Putamen (tissue), 1 donor: ENCODE measurements at regions not wholly inside any gene's neighbourhood (a gene's known extent, or its start where the extent isn't known, plus 50 kb on each side); places are given as distances from the start of the nearest gene placed in this dataset.

ENCODE experiments used
- DNase-seq: peaks from one replicate; pipeline ENCODE4 v3.0.0-alpha.2; 2016; ENCODE audit warnings: low spot score

DNA sequence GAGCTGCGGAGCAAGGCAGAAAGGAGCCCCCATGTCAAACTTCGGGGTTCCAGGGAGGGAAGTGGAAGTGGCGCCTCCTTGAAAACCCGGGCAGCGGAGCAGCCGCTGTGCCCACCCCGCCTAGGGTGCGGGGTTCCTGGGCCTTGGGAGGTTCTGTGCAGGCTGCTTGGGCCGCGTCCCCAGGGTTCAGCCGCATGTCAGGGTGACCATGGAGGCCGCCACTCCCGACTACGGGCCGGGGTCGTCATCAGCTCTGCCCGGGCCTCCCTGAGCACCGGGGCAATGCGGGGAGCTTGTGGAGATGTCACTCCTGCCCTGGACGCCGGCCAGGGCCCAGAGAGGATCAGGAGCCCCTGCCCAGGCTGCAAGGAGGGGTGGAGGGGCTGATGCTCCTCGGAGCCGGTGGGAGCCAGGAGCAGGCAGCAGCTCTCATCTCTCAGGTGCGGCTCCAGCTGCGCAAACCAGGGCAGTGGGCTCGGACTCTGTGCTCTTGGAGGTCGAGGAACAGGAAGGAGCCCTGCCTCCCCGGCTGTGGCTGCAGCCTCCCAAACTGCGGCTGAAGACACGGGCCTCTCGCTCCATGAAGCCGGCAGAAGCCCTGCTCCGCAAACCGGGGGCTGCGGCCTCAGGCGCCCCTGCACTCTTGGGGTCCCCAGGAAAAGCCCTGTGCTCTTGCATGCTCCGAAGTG lies 1286.5 kb downstream of the TMEM121 start:
- no peak for DNase-seq

DNA sequence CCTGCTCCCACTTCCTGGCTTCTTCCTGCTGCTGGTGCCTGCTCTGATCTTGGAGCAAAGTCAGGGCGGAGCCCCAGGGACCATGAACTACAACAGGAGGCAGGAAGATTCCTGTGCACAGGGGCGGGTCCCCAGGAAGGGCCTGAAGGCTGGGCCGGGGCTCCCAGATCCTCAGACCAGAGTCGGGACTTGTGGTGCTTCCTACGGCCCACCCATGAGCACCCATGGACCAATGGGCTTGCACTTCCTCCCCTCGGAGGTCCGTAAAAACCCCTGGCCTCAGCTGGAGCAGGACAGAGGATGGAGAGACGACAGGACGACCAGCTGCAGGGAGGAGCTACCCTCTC lies 1287.1 kb downstream of the TMEM121 start:
- DNase-seq: no peak

DNA sequence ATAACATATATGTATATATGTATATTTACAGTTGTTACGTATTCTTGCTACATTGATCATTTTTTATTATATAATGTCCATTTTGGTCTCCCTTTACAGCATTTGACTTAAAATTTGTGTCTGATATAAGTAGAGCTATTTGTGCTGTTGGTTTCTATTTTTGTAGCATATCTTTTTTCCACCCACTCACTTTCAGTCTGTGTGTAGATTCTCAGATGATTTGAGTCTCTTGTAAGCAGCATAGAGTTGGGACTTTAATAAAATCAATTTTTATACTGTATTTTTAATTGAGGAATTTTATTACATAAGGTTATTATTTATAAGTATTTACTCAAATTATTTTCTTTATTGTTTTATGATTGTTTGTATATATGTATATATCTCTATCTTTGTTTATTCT lies 1293.7 kb downstream of the TMEM121 start:
- no peak for DNase-seq

DNA sequence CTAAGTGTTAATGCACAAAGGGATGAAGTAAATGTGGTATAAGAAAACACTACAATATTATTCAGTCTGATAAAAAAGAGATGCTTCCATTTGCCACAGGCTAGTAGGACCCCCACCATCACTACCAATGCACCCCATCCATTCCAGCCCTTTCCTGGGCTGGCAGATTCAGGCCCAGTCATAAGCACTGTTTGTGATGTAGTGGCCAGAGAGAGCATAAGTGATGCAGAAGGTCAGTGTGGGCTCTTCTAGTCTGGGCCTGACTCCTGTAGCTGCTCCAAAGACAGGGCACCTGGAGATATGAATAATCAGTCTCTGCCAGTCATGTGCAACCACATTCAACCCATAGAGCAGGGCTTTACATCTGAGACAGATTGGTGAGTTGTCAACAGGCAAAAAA lies 1294.7 kb downstream of the TMEM121 start:
- DNase-seq: no peak

DNA sequence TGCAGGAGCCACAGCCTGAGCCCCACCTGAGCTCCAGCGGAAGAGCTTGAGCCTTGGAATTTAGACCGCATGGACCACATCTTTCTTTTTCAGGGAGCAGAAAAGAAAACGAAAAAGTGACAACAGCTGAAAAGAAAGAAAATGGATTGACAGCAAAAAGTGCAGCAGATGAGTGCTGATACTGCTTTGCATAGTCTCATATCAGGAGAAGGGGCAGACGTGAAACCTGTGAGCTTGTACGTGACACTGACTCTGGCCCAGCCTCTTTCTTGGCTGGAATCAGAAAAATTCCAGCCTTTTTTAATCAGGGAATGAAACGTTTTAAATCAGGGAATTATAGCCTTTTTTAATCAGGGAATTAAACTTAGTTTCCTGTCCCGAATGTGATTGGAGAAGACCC lies 1296.5 kb downstream of the TMEM121 start:
- DNase-seq: no peak

DNA sequence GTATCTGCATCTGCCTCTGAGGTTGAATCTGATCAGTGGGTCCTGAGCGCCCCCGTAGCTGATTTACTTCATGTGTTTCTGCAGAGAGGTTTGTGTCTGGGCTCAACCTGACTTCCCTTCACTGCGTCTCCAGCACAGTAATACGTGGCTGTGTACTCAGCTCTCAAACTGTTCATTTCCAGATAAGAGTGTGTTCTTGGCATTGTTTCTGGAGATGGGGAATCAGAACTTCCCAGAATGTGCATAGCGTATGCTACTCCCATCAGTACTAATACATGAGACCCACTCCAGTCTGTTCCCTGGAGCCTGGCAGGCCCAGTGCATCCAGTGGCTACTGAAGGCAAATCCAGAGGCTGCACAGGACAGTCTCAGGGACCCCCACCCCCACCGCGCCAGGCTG lies 1297.2 kb downstream of the TMEM121 start:
- DNase-seq: no peak

DNA sequence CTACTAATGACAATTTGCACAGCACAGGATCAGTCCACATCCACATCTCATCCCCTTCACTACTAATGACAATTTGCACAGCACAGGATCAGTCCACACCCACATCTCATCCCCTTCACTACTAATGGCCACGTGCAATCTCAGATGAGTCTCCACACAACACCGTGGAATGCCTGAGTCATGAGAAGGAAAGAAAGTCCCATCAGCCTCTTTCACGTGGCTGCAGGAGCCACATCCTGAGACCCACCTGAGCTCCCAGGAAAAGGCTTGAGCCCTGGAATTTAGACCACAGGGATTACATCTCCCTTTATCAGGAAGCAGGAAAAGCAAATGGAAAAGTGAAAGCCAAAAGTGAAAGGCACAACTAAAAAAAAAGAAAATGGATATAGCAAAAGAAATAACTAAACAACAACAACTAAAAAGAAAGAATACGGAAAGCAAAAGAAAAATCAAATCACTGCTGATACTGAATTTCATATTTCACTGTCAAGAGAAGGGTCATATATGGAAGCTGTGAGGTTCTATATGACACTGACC lies 1300.5 kb downstream of the TMEM121 start:
- no peak for DNase-seq

DNA sequence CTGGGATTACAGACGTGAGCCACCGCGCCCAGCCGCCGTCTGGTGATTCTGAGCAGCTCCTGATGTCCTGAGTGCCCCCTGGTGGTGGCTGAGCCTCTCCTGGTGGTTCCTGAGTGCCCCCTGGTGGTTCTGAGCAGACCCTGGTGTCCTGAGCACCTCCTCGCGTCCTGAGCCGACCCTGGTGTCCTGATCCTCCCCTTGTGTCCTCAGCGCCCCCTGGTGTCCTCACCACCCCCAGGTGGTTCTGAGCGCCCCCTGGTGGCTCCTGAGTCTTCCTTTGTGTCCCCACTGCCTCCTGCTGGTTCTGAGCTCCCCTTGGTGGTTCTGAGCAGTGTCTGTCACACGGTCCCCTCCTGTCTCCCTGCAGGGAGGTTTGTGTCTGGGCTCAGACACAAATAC lies 1304.9 kb downstream of the TMEM121 start:
- no peak for DNase-seq

DNA sequence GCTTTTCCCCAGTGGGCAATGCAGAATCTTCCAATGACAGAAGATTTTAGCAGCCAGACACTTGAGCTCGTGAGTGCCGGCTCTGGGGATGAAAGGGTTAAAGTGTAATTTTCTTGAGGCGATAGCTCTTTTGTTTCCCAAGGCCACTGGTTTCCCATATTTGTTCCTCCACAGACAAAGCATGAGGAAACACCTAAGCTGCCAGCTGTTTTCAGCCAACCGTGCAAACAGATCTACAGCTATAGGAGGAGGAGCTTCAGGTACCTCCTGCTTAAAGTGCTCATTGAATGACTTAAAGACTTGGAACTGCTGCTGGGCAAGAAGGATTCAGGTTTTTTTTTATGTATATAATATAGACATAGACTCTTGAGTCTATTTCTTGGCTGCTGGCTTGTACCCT lies 1311.5 kb downstream of the TMEM121 start:
- DNase-seq: no peak

DNA sequence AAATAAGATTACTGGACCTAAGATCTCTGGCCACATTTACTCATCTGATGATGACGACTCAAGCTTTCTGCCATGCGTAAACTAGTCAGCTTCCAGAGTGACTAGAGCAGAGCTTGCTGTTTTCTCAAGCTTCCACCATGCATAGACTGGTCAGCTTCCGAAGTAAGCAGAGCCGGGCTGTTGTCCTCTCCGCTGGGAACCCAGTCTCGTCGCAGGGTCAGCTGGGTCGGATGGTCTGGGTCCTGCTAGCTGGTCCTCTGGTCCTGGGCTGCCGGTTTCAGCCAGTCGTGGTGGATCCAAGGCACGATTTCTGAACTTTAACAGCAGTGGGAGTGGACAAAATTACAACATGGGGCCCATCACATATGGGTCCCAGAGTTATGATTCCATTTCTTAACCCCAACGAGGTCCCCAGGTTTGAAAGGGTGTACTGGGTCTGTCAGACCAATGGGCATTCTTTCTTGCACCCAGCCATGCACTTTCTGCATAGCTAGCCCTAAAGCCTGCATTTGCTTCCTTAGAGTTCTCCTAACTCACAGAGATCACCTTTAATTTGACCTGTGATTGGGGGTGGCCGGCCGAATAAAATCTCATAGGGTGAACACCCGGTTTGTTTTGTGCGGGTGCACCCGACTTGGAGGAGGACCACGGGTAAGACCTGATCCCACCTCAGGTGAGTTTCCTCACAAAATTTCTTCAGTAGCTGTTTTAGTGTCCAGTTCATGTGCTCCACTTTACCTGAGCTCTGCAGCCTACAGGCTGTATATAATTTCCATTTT lies 1312.8 kb downstream of the TMEM121 start:
- DNase-seq: no peak

DNA sequence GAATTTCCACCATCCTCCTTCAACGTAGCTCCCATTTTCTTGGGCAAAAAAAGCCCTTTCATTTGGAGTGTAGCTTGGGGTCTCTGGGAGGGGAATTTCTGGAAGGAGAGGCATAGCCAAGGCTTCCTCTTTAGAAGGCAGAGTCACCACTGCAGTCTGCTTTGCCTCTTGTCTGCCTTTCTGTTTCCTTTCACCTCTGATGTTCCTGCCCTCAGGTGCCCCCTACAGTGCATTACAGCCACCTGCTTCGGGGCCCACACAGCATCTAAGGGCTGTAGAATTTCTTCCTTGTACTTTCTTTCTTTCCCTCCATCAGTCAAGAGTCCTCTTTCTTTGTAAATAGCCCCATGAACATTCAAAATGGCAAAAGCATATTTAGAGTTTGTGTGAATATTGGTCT lies 1313.9 kb downstream of the TMEM121 start:
- DNase-seq: no peak

DNA sequence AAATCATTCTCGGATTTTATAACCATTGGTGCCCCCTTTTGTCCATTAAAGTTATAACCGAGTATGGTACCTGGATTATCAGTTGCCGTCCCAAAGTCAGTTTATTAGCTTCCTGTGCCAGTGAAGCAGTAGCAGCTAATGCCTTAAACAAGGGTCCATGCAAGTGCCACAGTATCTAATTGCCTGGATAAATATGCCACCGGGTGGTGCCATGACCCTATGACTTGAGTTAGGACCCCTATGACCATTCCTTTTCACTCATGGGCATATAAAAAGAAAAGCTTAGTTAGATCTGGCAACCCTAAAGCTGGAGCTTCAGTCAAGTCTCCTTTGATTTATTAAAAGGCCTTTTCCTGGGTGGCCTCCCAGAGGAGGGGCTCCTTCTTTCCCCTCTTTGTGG lies 1314.6 kb downstream of the TMEM121 start:
- DNase-seq: no peak

DNA sequence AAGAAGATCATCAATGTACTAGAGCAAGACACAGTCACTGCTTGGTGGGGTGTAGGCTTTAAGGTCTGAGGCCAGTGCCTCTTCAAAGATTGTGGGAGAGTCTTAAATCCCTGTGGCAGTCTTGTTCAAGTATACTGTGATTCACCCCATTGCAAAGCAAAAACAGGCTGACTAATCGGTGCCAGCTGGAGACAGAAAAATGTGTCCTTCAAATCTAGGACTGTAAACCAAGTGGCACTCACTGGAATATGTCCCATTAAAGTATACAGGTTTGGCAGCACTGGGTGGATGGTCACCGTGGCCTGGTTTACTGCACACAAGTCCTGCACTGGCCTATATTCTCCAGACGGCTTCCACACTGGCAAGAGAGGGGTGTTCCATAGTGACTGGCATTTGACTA lies 1315.3 kb downstream of the TMEM121 start:
- no peak for DNase-seq

DNA sequence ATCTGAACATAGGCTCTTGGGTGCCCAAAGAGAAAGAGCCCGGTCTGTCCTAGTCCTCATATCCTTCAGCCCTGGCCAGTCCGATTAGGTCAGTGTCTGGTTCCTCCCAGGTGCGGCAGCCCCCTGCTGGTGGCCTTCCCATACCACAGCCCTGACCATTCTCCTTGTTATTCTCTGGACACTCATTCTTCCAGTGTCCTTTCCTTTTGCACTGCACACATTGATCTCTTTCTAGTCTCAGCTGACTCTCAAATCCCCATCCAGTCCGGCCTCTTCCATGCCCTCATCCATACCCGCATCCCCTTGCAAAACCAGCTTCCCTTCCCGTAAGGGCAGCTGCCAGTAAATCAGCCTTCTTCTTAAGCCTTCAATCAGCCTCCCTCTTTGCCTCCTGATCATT lies 1316.3 kb downstream of the TMEM121 start:
- DNase-seq: no peak

DNA sequence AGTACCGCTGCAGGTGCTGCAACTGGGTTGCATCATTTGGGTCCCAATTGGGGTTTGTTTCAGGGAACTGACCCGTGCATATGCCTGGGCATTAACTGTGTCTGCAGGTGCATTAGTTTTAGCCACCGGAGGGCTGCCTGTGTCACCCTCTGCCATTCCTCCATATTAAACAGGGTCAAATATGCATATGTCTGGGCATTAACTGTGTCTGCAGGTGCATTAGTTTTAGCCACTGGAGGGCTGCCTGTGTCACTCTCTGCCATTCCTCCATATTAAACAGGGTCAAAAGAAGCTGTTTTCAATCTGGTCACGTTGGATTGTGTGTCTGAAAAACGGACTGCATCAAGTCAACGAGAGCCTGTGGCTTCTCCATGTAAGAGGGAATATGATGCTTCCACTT lies 1317.0 kb downstream of the TMEM121 start:
- DNase-seq: no peak

DNA sequence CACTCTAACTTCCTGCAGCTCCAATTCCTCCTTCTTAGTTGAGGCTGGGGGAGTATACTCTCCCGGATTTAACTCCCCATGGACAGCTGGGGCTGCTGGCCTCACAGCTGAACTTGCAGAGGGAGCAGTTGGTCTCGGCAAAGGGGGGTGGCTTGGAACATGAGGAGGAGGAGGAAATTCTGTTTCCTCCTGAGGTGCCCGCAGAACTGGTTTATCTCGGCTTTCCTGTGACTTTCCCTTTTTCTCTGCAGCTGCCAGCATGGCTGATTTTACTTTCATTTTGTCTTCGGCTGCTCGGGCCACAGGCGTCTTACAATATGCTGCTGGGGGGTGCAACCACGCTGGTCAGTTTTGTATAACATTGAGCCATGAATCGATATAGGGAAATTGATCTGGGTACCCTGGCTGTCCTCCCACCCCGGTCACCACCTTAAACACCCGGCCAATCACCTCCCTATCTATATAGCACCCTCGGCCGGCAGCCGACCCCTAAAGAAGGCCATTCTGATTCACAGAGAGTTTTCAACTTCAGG lies 1317.6 kb downstream of the TMEM121 start:
- no peak for DNase-seq

DNA sequence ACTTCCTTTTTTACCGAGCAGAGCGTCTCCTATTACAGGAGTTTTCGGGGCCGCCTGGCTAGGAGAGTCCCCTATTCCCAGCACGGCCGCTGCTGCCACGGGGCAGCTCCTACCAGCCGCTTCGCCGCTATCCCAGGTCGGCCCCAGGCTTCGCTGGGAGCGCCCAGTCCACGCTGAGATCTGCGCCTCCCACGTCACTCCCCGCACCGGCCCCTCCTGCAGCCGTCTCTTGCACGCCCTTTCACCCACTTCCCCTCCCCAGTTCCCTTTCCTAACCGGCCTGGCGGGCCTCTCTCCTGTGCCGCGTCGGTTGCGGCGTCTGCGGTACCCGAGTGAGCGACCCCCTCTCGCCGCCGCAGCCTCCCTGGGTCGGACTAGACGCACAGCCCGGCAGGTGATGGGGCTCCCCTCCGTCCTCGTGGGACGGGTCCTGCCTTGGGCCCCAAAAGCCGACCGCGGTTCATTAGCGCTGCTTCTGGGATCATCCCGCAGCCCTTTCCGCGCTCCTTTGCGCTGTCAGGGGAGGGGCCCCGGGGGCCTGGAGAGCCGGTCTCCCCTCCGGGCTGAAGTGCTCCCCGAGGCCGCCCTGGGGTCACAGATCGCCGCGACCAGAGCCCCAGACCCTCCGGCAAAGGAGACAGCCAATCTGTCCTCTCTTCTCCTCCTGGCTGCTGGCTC lies 1318.4 kb downstream of the TMEM121 start:
- DNase-seq: no peak

DNA sequence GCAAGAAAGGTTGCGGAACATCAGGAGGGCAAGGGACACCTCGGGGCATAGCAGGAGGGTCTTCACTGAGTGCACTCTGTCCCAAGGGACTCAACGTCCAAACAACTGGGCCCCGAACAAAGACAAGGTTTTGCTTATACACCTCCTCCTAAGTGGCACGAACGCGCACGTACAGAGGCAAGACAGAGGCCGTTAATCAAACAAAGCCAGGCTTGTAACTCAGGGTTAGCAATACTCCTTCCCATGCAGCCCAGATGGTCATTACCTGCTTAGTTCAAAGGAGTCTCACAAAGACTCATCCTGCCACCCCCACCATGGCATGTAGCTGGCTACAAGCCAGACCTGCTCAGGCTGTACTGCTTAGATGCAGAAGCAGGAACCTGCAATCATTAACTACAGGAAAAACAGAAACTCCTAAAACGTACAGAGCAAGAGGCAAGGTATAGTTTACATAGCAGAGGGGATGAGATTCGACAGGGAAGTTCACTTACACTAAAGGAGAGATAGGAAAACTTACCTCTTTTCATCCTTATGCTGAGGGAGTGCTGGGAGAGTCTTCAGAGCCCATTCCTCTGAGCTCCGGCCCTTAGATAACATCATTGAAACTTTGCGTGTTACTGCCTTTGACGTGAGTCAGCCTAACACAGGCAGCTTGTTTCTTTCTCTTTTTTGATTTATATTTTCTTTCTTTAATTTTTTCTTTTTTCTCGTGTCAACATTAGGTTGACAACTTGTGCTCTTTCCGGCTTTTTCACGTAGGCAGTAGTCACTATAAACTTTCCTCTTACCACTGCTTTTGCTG lies 1319.1 kb downstream of the TMEM121 start:
- no peak for DNase-seq

DNA sequence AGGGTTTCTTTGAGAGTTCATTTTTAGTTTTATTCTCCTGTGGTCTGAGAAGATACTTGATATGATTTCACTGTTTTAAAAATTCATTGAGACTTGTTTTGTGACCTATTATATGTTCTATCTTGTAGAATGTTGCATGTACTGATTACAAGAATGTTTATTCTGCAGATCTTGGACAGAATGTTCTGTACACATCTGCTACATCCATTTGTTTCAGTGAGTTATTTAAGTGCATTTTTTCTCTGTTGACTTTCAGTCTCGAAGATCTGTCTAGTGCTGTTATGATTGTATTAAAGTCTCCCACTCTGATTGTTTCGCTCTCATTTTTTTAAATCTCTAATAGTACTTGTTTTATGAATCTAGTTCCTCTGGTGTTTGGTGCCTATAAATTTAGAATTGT lies 1319.8 kb downstream of the TMEM121 start:
- DNase-seq: no peak

DNA sequence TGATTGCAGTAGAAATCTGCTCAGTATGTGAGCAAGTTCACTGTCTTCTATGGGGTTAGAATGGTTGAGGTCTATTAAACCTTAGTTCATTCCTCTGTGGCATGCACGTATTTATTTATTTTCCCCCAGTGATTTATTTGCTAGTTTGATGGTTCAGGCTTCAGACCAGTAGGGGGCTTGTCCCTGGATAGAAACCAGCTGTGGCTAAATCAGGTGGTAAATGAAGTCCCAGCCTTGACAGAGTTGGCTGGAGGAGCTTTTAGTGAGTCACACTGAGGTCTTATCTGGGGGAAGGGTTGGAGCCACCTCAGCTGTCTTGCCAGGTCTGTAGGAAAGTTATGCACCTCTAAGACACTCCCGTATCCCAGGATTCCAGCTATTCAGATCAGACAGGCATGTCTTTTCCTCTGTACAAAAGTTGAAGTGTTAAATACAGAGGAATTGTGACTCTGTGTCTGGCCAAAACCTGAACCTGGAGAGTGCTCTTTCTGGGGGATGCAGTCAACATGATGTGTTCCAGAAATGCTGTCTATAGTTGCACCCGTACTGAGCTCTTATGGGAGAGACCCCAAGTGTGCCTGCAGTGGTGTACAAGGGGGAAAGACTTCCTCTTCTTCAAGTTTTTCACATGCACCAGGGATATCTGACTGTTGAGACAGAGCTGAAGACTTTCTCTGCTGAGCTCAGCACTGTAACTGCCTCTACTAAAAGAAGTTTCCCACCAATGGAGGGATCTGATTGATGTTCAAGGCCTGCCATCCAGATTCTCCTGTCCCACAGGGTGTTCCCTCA lies 1322.1 kb downstream of the TMEM121 start:
- DNase-seq: no peak
